Sigmoid colon (tissue), 4 donors: ENCODE measurements at regions not wholly inside any gene's neighbourhood (a gene's known extent, or its start where the extent isn't known, plus 50 kb on each side); places are given as distances from the start of the nearest gene placed in this dataset.

Experiments
- CTCF ChIP-seq, 4 experiments: fragments of 450-650 bp in 3 of 4; fragments of 200-600 bp in 1 of 4; IDR thresholded peaks; one replicate each; pipeline ENCODE4 v1.5.1; 2016 to 2019; ENCODE audit warnings: antibody characterized with exemption in 4 of 4, mild to moderate bottlenecking in 3 of 4, moderate library complexity in 2 of 4
- EP300 ChIP-seq, 4 donors: sonication (generic); formaldehyde crosslinking; IDR thresholded peaks; one replicate each; pipeline ENCODE4 v1.6.1; 2017; ENCODE audit warnings: antibody characterized with exemption in 4 of 4

- TF ChIP-seq CTCF (IDR thresholded peaks at IDR 0.05) (no peak), EP300 (IDR thresholded peaks at IDR 0.05) (no peak)
These were observed 201.9 kb upstream of the CCDC150 start for GRCh38 chr2:196437626-196438025.
